ENCODE measurements at regions not wholly inside any gene's neighbourhood (a gene's known extent, or its start where the extent isn't known, plus 50 kb on each side); places are given as distances from the start of the nearest gene placed in this dataset.
"Not testable (repeated sequence)": the region's sequence is repeated elsewhere in the genome, so short reads cannot be mapped to it uniquely, and the experiment has no call there.

DNA sequence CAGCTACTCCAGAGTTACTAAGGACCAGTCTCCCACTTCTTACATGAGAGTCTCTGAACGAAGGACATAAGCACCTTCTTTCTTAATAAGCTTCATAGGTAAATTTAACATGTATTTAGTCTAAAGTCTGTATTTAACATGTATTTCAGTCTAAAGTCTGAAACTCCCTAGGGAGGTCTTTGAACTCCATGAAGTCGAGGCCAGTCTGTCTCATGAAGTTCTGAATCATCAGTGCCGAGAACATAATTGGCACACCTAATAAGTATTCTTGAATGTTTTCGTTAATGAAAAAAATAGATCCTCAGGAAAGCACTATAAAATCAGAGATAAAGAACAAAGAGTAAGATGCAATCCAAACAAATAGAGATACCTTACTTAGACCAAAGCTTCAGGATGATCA is 945.5 kb downstream of the TTLL7 start:
- H3K27ac ChIP-seq, result no peak overlapping the region
- H3K27me3 ChIP-seq (ENCODE audit: control insufficient read depth, insufficient read depth, low read length), result no peaks in the 10 kb centered on the region
- TF ChIP-seq, protein P1, sequence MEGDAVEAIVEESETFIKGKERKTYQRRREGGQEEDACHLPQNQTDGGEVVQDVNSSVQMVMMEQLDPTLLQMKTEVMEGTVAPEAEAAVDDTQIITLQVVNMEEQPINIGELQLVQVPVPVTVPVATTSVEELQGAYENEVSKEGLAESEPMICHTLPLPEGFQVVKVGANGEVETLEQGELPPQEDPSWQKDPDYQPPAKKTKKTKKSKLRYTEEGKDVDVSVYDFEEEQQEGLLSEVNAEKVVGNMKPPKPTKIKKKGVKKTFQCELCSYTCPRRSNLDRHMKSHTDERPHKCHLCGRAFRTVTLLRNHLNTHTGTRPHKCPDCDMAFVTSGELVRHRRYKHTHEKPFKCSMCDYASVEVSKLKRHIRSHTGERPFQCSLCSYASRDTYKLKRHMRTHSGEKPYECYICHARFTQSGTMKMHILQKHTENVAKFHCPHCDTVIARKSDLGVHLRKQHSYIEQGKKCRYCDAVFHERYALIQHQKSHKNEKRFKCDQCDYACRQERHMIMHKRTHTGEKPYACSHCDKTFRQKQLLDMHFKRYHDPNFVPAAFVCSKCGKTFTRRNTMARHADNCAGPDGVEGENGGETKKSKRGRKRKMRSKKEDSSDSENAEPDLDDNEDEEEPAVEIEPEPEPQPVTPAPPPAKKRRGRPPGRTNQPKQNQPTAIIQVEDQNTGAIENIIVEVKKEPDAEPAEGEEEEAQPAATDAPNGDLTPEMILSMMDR (IDR thresholded peaks at IDR 0.05), result no peak
- H3K4me2 ChIP-seq (ENCODE audit: low read length), result no peak overlapping the region
- no peak overlapping the region for H3K9ac ChIP-seq
- H2AFZ ChIP-seq, result no peak overlapping the region
- no peaks in the 10 kb centered on the region for H3K9me3 ChIP-seq (ENCODE audit: control insufficient read depth, low read length)
- H3K4me1 ChIP-seq, result no peaks in the 10 kb centered on the region
- H3K4me3 ChIP-seq (ENCODE audit: low read depth, low read length), result no peak overlapping the region
- H3K79me2 ChIP-seq, result no peaks in the 10 kb centered on the region
- H3K36me3 ChIP-seq (ENCODE audit: control insufficient read depth, insufficient read depth, low read length), result no peaks in the 10 kb centered on the region

DNA sequence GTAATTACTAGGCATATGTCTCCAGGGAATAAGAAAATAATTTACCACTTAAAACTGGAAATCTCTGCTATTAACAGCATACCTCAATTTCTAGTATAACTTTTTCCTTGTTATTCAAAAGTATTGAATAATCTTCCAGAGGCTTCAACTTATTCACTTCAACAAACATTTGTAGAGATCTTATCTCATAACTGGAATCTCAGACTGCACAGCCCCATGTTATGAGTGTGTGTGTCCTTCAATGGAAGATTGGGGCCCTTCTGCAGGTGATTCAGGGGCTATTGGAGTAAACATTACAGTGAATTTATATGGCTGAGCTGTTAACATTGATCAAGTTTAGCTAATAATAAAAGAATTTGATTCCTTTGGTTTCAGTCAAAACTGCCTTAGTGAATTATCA is 946.1 kb downstream of the TTLL7 start:
- H3K79me2 ChIP-seq, result no peaks in the 10 kb centered on the region
- H3K9me3 ChIP-seq (ENCODE audit: control insufficient read depth, low read length), result no peaks in the 10 kb centered on the region
- no peaks in the 10 kb centered on the region for H3K36me3 ChIP-seq (ENCODE audit: control insufficient read depth, insufficient read depth, low read length)
- H3K4me1 ChIP-seq, result no peaks in the 10 kb centered on the region
- H3K27me3 ChIP-seq (ENCODE audit: control insufficient read depth, insufficient read depth, low read length), result no peaks in the 10 kb centered on the region
- H3K27ac ChIP-seq, result no peak overlapping the region
- no peak overlapping the region for H3K4me3 ChIP-seq (ENCODE audit: low read depth, low read length)
- TF ChIP-seq, protein P1 (IDR thresholded peaks at IDR 0.05), result no peak
- H3K9ac ChIP-seq, result no peak overlapping the region
- H2AFZ ChIP-seq, result no peak overlapping the region
- H3K4me2 ChIP-seq (ENCODE audit: low read length), result no peak overlapping the region

DNA sequence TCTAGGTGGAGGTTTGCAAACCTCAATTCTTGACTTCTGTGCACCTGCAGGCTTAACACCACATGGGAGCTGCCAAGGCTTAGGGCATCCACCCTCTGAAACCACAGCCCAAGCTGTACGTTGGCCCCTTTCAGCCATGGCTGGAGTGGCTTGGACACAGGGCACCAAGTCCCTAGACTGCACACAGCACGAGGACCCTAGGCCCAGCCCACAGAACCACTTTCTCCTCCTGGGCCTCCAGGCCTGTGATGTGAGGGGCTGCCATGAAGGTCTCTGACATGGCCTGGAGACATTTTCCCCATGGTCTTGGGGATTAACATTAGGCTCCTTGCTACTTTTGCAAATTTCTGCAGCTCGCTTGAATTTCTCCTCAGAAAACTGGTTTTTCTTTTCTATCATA is 947.9 kb downstream of the TTLL7 start:
- not testable (repeated sequence) for H3K9me3 ChIP-seq (ENCODE audit: control insufficient read depth, low read length); H3K4me2 ChIP-seq (ENCODE audit: low read length); H2AFZ ChIP-seq; H3K27ac ChIP-seq; H3K4me3 ChIP-seq (ENCODE audit: low read depth, low read length); H3K9ac ChIP-seq; H3K4me1 ChIP-seq; H3K79me2 ChIP-seq; H3K36me3 ChIP-seq (ENCODE audit: control insufficient read depth, insufficient read depth, low read length); H3K27me3 ChIP-seq (ENCODE audit: control insufficient read depth, insufficient read depth, low read length)

DNA sequence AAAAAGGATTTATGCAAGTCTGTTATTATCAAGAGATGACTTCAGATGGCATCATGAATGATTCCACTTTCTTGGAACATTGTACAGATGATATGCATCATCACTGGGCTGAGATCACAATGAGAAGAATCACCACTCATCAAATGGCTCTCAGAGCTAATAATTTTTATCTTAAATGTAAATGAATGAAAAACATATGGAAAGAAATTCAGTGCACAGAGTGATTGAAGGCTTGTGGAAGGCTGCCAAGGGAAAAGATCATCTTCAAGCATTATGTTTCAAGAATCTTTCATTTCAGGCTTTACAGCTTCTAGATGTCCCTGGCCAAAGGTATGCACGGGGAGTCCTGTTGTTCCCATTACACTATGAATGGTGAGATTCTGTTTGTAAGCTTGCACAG is 955.7 kb downstream of the TTLL7 start:
- Histone ChIP-seq H3K4me2 (ENCODE audit: low read length) (no peak overlapping the region), H3K27ac (no peak overlapping the region), H3K79me2 (no peaks in the 10 kb centered on the region), H3K9me3 (ENCODE audit: control insufficient read depth, low read length) (no peaks in the 10 kb centered on the region), H3K4me1 (no peaks in the 10 kb centered on the region), H3K27me3 (ENCODE audit: control insufficient read depth, insufficient read depth, low read length) (no peaks in the 10 kb centered on the region), H3K36me3 (ENCODE audit: control insufficient read depth, insufficient read depth, low read length) (no peaks in the 10 kb centered on the region), H3K9ac (no peak overlapping the region), H2AFZ (no peak overlapping the region), H3K4me3 (ENCODE audit: low read depth, low read length) (no peak overlapping the region)
- TF ChIP-seq, protein P1 (IDR thresholded peaks at IDR 0.05), result no peak

DNA sequence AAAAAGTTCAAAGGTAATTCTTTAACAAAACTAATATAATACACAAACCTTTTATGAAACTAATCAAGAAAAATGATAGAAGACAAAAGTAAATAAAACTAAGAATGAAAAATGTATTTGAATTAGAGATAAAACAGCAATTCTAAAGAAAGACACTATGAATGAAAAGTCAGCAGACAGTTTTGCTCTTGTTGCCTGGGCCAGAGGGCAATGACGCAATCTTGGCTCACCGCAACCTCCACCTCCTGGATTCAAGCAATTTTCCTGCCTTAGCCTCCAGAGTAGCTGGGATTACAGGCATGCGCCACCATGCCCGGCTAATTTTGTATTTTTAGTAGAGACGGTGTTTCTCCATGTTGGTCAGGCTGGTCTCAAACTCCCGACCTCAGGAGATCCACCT is 959.8 kb downstream of the TTLL7 start:
- H3K9me3 ChIP-seq (ENCODE audit: control insufficient read depth, low read length); H3K9ac ChIP-seq; H3K4me3 ChIP-seq (ENCODE audit: low read depth, low read length); H3K79me2 ChIP-seq; H3K4me1 ChIP-seq; H3K4me2 ChIP-seq (ENCODE audit: low read length); H2AFZ ChIP-seq; H3K36me3 ChIP-seq (ENCODE audit: control insufficient read depth, insufficient read depth, low read length); H3K27ac ChIP-seq; H3K27me3 ChIP-seq (ENCODE audit: control insufficient read depth, insufficient read depth, low read length): not testable (repeated sequence)

DNA sequence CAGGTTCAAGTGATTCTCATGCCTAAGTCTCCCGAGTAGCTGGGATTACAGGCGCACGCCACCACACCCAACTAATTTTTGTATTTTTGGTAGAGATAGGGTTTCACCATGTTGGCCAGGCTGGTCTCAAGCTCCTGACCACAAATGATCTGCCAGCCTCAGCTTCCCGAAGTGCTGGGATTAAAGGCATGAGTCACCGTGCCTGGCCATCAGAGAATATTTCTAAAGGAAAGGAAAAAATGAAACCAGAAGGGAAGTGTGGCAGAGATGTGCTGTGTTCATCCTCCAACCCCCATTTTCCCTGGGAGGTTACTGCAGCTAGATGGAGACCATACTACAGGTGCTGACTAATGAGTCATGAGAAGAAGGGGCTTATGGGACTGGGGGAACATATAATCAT is 964.1 kb downstream of the TTLL7 start:
- no peak overlapping the region for H3K4me3 ChIP-seq (ENCODE audit: low read depth, low read length)
- no peak overlapping the region for H2AFZ ChIP-seq
- no peak overlapping the region for H3K9ac ChIP-seq
- no peaks in the 10 kb centered on the region for H3K9me3 ChIP-seq (ENCODE audit: control insufficient read depth, low read length)
- no peak overlapping the region for H3K27ac ChIP-seq
- H3K4me1 ChIP-seq, result no peaks in the 10 kb centered on the region
- no peaks in the 10 kb centered on the region for H3K36me3 ChIP-seq (ENCODE audit: control insufficient read depth, insufficient read depth, low read length)
- H3K27me3 ChIP-seq (ENCODE audit: control insufficient read depth, insufficient read depth, low read length), result no peaks in the 10 kb centered on the region
- no peaks in the 10 kb centered on the region for H3K79me2 ChIP-seq
- H3K4me2 ChIP-seq (ENCODE audit: low read length), result no peak overlapping the region
- TF ChIP-seq, protein P1 (IDR thresholded peaks at IDR 0.05), result no peak

All from parathyroid adenoma (tissue), 2 donors.